Retinal pigment epithelial cell (primary cell): ENCODE measurements at regions not wholly inside any gene's neighbourhood (a gene's known extent, or its start where the extent isn't known, plus 50 kb on each side); places are given as distances from the start of the nearest gene placed in this dataset.
"Not testable (repeated sequence)": the region's sequence is repeated elsewhere in the genome, so short reads cannot be mapped to it uniquely, and the experiment has no call there.

ENCODE experiments used
- DNase-seq: peaks from one replicate; pipeline ENCODE4 v3.0.0-alpha.2; 2010; ENCODE audit warnings: low read depth
- H3K4me3 ChIP-seq: 2 replicates; pipeline ENCODE4 v1.5.1; 2011; ENCODE audit warnings: mild to moderate bottlenecking, low read length, control low read depth, moderate library complexity
- TF ChIP-seq, protein P1 (sequence below): conservative IDR thresholded peaks from 2 replicates; pipeline ENCODE4 v1.5.1; 2011; ENCODE audit warnings: low read depth, low read length, control low read depth, inconsistent platforms

DNA sequence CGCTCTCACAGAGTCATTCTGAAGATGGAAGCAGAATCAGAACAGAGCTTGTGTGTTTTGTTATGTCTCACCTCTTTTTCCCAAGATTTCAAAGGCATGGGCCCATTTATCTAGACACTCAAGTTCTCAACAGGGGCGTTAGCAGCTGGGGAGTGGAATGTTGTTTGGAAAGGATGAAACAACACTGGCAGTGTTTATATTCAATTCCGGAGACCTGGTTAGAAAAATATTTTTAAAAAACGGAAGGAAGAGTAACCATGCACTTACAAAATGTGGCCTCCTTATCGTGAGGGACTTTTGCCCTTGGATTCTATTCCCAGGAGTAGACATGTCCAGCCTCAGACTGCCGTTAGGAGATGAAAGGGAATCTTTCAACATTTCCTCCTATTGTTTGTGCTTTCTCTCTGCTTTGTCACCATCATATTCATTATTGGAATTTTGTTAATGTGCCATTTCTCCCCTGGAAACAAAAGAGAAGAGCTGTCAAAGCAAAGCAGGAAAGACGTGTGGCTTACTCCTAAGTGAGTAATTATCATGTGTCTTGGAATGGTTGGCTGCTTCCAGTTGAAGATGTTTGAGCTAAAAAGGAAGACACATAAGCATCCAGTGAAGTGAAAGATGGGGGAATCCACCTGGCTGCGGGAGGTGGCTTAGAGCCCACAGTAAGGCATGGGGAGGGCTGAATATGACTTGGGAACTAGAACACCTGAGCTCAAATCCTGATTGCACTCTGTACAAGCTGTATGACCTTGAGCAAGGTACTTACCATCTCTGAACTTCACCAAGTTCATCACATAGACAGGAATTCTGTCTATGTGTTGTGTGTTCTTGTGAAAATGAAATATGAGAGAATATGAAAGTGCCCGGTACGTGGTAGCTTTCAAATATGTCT lies 71.7 kb upstream of the JUN start:
- TF ChIP-seq, protein P1, sequence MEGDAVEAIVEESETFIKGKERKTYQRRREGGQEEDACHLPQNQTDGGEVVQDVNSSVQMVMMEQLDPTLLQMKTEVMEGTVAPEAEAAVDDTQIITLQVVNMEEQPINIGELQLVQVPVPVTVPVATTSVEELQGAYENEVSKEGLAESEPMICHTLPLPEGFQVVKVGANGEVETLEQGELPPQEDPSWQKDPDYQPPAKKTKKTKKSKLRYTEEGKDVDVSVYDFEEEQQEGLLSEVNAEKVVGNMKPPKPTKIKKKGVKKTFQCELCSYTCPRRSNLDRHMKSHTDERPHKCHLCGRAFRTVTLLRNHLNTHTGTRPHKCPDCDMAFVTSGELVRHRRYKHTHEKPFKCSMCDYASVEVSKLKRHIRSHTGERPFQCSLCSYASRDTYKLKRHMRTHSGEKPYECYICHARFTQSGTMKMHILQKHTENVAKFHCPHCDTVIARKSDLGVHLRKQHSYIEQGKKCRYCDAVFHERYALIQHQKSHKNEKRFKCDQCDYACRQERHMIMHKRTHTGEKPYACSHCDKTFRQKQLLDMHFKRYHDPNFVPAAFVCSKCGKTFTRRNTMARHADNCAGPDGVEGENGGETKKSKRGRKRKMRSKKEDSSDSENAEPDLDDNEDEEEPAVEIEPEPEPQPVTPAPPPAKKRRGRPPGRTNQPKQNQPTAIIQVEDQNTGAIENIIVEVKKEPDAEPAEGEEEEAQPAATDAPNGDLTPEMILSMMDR: no peak
- no peak for DNase-seq
- H3K4me3 ChIP-seq: no peak overlapping the region

DNA sequence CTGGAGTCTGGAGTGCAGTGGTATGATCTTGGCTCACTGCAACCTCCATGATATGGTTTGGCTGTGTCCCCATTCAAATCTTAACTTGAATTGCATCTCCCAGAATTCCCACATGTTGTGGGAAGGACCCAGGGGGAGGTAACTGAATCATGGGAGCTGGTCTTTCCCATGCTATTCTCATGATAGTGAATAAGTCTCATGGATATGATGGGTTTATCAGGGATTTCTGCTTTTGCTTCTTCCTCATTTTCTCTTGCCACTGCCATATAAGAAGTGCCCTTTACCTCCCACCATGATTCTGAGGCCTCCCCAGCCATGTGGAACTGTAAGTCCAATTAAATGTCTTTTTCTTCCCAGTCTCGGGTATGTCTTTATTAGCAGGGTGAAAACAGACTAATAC lies 72.4 kb upstream of the JUN start:
- H3K4me3 ChIP-seq, DNase-seq: not testable (repeated sequence)

DNA sequence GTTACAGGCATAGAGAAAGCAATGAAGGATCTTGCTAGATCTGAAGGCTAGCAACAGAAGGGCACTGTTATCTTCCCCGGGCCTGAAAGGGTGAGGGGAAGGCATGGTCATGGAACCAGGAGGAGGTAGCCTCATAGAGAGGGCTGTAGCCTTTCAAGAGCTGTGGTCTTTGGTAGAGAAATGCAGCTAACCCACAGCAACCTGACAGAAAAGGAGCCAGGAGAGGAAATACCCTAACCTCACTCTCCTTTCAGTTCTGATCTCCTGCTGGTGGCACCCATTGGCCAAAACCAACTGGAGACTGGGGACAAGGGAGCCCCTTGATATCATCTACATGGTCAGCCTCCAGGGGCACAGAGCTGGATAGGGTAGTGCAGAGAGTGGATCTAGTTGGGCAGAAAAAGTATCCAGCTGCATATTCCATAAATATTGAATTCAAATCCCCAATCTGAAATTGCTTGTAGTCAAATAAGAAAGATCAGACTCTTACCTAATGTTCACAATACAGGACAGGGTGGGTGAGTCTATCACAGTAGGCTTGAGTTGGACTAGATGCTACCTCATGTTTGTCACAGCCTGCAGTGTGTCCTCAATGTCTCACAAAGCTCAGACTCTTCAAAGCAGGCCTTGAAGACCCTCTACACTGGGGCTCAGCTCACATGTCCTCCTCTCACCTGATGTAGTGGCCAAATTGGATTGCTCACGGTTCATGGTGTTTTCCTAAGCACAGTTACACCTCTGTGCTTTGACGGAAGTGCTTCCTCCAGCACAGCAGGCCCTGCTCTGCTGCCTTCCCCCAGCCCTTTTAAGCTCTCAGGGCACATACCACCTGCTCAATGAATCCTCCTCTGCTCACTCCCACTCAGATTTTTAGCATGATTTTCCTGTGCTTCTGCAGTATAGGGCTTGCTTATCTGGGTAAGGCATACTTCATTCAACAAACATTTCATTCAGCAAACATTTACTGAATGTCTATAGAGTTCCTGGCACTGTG lies 74.1 kb upstream of the JUN start:
- no peak overlapping the region for H3K4me3 ChIP-seq
- TF ChIP-seq, protein P1: no peak
- DNase-seq: no peak

DNA sequence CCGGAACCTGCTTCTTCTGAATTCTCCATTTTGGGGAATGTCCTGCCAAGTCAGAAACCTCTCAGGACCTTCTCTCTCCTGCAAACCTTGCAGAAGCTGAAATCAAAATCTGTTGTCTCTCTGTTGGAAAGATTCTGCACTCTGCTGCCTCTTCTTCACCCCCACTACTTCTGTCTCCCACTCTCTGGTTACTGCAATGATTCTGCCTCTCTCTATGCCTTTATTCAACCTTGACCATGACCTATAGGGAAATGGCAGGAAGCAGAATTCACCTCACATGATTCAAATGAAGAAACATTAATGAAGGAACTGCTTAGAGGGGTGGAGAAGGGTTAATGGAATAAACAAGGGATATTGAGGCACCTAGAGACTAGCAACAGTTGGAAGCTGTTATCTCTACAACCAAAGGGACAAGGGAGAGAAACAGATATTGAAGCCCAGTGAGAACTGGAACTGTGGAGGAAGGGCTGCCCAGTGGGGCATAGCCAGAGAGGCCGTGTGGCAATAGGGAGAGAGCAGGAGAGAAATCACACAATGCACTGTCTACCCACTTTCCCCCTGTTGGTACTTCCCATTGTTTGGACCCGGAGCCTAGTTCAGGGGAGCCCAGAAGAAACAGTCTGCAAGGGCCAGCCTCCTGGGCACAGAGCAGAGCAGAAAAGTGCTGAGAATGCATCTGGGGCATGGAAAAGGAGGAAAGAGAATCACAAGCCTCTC lies 76.1 kb upstream of the JUN start:
- TF ChIP-seq, protein P1: no peak
- H3K4me3 ChIP-seq: no peak overlapping the region
- no peak for DNase-seq

DNA sequence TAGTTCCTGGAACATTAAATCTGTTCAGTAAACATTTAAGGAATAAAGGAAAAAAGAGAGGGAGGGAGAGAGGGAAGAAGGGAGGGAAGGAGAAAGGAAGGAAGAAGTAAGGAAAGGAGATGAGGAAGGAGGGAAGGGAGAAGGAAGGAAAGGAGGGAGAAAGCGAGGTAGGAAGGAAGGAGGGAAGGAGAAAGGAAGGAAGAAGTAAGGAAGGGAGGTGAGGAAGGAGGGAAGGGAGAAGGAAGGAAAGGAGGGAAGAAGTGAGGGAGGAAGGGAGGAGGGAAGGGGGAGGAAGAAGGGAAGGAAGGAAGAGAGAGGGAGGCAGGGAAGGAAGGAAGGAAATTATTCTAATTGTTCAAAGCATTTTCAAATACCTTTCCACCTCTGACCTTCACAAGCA lies 77.2 kb upstream of the JUN start:
- H3K4me3 ChIP-seq: no peak overlapping the region
- TF ChIP-seq, protein P1: no peak
- no peak for DNase-seq

DNA sequence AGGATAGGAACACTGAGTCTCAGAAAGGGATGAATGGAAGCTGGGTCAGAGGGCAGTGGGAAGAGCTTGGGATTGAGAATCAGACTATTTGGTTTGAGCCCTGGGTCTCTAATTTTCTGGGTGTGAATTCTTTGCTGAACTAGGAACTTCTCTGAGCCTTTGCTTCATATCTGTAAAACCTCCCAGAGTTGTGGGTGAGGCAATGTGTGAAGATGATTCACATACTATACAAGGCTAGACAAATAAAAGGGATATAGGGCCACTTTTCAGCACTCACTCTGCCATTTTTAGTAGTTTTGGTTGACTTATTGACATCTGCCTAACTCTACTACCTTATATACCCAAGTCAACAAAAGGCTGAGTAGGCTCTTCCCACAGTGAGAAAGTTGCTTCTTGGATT lies 77.7 kb upstream of the JUN start:
- TF ChIP-seq, protein P1: no peak
- no peak for DNase-seq
- no peak overlapping the region for H3K4me3 ChIP-seq
